Body of pancreas (tissue), 4 donors: ENCODE measurements at regions not wholly inside any gene's neighbourhood (a gene's known extent, or its start where the extent isn't known, plus 50 kb on each side); places are given as distances from the start of the nearest gene placed in this dataset.

Experiments used
- ATAC-seq: fragments of 150-250 bp; one replicate; pipeline ENCODE4 v1.9.1; 2016
- DNase-seq, 4 donors: peaks; one replicate each; pipeline ENCODE4 v3.0.0-alpha.2; 2019
- H3K27ac ChIP-seq, 4 donors: fragments of 200-600 bp; sonication (generic); 1 replicate in 3 of 4; 2 replicates in 1 of 4; pipeline versions ENCODE4 v1.5.1 to v1.6.1; 2016 to 2019; ENCODE audit warnings: mild to moderate bottlenecking in 1 of 4, mixed read lengths in 1 of 4, moderate library complexity in 1 of 4
- H3K27me3 ChIP-seq, 2 donors: fragments of 200-600 bp; sonication (generic); one replicate each; pipeline ENCODE4 v1.6.0; 2016; ENCODE audit warnings: mild to moderate bottlenecking in 1 of 2
- H3K36me3 ChIP-seq, 2 donors: fragments of 200-600 bp; sonication (generic); replicated peaks in 1 of 2; 2 replicates each; pipeline ENCODE4 v1.5.1; 2016; ENCODE audit warnings: low read depth in 2 of 2; ENCODE audit not compliant: insufficient read depth in 1 of 2
- H3K4me1 ChIP-seq: fragments of 200-600 bp; sonication (generic); one replicate; pipeline ENCODE4 v1.6.0; 2016
- H3K4me3 ChIP-seq, 2 donors: fragments of 200-600 bp; sonication (generic); 1 replicate in 1 of 2; 2 replicates in 1 of 2; pipeline ENCODE4 v1.5.1; 2016 to 2019
- H3K9me3 ChIP-seq, 3 donors: fragments of 200-600 bp; sonication (generic); 1 replicate in 2 of 3; 2 replicates in 1 of 3; pipeline ENCODE4 v1.5.1; 2016
- POLR2A ChIP-seq, 3 donors: fragments of 450-650 bp; IDR thresholded peaks; one replicate each; pipeline ENCODE4 v1.6.1; 2016; ENCODE audit warnings: antibody characterized with exemption in 3 of 3, mild to moderate bottlenecking in 2 of 3
- WGBS, 2 donors: methylation state at CpG; one replicate each; pipeline ENCODE4 v1.1.5; 2017; 5-methylcytosine and 5-hydroxymethylcytosine counted together
- intact Hi-C: fragments of 100-400 bp; cut with DNase I; formaldehyde crosslinking; loops from one replicate; pipeline ENCODE4 v1.15.1; 2023
- TF ChIP-seq, protein P1 (sequence below), 7 experiments: fragments of 450-650 bp in 4 of 7; fragments of 200-600 bp in 3 of 7; sonication (generic) in 3 of 7; IDR thresholded peaks; one replicate each; pipeline ENCODE4 v1.5.1; 2016 to 2019; ENCODE audit warnings: antibody characterized with exemption in 7 of 7

DNA sequence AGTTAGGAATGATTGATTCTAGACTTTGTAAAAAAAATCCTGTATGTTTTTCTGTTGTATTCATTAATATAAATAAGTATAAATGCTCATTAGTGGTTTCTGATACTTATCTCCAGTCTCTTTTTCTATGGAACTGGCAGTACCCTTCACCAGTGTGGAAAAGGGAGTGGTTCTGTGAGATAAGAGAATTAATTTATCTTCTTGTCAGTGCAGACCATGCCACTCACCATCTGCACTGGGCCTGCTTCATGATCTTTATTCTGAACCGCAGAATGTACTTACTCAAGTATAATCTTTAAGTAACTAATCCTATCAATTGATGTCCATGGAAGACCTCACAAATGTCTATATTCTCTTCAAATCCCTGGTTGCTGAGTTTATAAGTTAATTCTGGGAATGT is 836.1 kb upstream of the CDH8 start:
- Histone ChIP-seq H3K27me3 (no peaks in the 10 kb centered on the region), H3K4me3 (no peak overlapping the region), H3K9me3 (no peaks in the 10 kb centered on the region), H3K36me3 (no peaks in the 10 kb centered on the region), H3K27ac (no peak overlapping the region), H3K4me1 (no peaks in the 10 kb centered on the region)
- intact Hi-C loops = no loop called here
- no peak for TF ChIP-seq POLR2A (IDR thresholded peaks at IDR 0.05)
- TF ChIP-seq, protein P1, sequence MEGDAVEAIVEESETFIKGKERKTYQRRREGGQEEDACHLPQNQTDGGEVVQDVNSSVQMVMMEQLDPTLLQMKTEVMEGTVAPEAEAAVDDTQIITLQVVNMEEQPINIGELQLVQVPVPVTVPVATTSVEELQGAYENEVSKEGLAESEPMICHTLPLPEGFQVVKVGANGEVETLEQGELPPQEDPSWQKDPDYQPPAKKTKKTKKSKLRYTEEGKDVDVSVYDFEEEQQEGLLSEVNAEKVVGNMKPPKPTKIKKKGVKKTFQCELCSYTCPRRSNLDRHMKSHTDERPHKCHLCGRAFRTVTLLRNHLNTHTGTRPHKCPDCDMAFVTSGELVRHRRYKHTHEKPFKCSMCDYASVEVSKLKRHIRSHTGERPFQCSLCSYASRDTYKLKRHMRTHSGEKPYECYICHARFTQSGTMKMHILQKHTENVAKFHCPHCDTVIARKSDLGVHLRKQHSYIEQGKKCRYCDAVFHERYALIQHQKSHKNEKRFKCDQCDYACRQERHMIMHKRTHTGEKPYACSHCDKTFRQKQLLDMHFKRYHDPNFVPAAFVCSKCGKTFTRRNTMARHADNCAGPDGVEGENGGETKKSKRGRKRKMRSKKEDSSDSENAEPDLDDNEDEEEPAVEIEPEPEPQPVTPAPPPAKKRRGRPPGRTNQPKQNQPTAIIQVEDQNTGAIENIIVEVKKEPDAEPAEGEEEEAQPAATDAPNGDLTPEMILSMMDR (IDR thresholded peaks at IDR 0.05) = no peak
- ATAC-seq (no peak), DNase-seq (no peak)
- WGBS, 2 donors = 50 to 75% methylated on average over 1 of the region's 1 CpG

DNA sequence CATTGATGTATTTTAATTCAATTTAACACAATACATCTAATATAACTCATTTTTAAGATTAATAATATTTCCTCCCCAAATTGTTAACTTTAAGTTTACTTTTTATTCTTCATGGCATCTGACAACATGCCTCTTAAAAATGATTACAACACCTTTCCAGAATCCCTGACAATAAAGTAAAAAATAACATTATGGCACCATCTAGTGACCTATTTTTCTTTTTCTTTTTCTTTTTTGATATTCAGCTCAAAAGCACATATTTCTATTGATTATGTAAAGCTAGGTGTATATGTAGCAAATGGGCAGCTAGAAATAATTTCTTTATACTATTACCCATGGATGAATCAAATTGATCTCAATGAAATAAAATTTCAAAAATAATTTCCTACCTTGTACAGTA is 834.3 kb upstream of the CDH8 start:
- Histone ChIP-seq H3K27me3 (no peaks in the 10 kb centered on the region), H3K4me3 (no peak overlapping the region), H3K9me3 (no peaks in the 10 kb centered on the region), H3K36me3 (no peaks in the 10 kb centered on the region), H3K27ac (no peak overlapping the region), H3K4me1 (no peaks in the 10 kb centered on the region)
- ATAC-seq = no peak
- no peak for DNase-seq
- intact Hi-C loops = no loop called here
- TF ChIP-seq POLR2A (IDR thresholded peaks at IDR 0.05) = no peak
- TF ChIP-seq, protein P1 (IDR thresholded peaks at IDR 0.05) = no peak

DNA sequence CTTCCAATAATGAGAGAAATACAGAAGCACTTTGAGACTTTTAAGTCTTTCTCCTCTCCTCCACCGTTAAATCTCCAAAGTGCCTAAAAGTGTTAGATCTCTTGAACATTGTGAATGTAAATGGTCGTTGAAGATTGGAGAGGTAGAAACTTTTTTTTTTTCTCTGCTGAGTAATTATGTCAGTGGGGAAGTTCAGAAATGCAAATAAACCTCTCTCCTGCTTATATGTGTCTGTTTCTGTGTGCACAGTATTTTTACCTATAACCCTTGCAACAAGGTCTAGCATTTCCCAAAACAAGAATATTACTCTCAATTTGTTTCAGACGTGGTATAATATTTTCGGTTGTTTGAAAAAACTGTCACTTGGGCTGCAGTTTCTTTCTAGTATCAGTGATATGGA is 833.6 kb upstream of the CDH8 start:
- WGBS, 2 donors = 22 to 35% methylated on average over 4 of the region's 4 CpGs

DNA sequence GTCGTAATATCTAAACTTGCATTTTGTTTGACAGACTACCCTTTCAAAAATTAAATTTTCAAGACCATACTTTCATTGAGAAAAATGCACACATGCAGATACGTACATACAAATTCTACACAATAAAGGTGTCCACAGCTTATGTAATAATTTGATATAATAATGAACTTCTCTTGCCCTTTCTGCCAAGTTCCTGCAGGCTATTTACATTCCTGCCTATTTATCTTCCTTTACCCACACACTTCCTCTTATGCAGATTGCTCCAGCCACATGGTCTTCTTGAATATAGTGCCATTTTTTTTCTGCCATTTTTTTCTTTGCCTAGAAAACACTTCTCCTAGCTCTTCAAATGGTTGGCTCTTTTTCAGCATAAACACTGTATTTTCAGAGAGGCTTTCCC is 826.9 kb upstream of the CDH8 start:
- no peak for TF ChIP-seq POLR2A (IDR thresholded peaks at IDR 0.05)
- TF ChIP-seq, protein P1 (IDR thresholded peaks at IDR 0.05) = no peak
- intact Hi-C loops = no loop called here
- Histone ChIP-seq H3K27ac (no peak overlapping the region), H3K4me1 (no peaks in the 10 kb centered on the region), H3K27me3 (no peaks in the 10 kb centered on the region), H3K36me3 (no peaks in the 10 kb centered on the region), H3K9me3 (no peaks in the 10 kb centered on the region), H3K4me3 (no peak overlapping the region)
- ATAC-seq (no peak), DNase-seq (no peak)
- WGBS, 2 donors = 50 to 54% methylated on average over 2 of the region's 2 CpGs

More for the DNA sequence above, 833.6 kb upstream of the CDH8 start:
- no peaks in the 10 kb centered on the region for H3K4me1 ChIP-seq
- H3K27ac ChIP-seq = no peak overlapping the region
- H3K36me3 ChIP-seq = no peaks in the 10 kb centered on the region
- no peak overlapping the region for H3K4me3 ChIP-seq
- no peaks in the 10 kb centered on the region for H3K27me3 ChIP-seq
- DNase-seq (no peak), ATAC-seq (no peak)
- intact Hi-C loops = no loop called here
- H3K9me3 ChIP-seq = no peaks in the 10 kb centered on the region
- TF ChIP-seq POLR2A (IDR thresholded peaks at IDR 0.05) = no peak
- TF ChIP-seq, protein P1 (IDR thresholded peaks at IDR 0.05) = no peak

DNA sequence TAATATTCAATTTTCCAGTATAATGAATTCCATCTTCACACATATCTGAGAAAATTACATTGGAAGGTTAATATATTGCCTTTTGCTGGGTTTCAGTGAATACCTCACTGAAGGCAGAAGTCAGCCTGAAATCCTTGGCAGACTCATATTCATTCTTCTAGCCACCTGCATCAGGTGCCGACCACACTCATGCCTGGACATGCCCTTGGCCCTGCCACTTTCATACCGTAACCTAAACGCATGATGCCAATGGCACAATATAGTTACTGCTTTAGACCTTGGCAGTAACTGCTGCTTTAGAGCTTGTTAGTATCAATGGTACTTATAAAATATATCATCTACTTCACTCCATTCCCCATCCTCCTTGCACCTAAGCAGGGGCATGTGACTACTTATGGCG is 817.6 kb upstream of the CDH8 start:
- no peaks in the 10 kb centered on the region for H3K9me3 ChIP-seq
- intact Hi-C loops = no loop called here
- no peaks in the 10 kb centered on the region for H3K4me1 ChIP-seq
- no peaks in the 10 kb centered on the region for H3K27me3 ChIP-seq
- WGBS, 2 donors = 71 to 81% methylated on average over 4 of the region's 4 CpGs
- ATAC-seq (no peak), DNase-seq (no peak)
- H3K36me3 ChIP-seq = no peaks in the 10 kb centered on the region
- TF ChIP-seq, protein P1 (IDR thresholded peaks at IDR 0.05) = no peak
- no peak overlapping the region for H3K27ac ChIP-seq
- H3K4me3 ChIP-seq = no peak overlapping the region
